Skeletal muscle tissue (tissue), 3 donors: ENCODE measurements at regions not wholly inside any gene's neighbourhood (a gene's known extent, or its start where the extent isn't known, plus 50 kb on each side); places are given as distances from the start of the nearest gene placed in this dataset.
"Not testable (repeated sequence)": the region's sequence is repeated elsewhere in the genome, so short reads cannot be mapped to it uniquely, and the experiment has no call there.

ENCODE experiments used
- H3K27ac ChIP-seq: one replicate; pipeline ENCODE4 v1.7.0; 2013; ENCODE audit warnings: mild to moderate bottlenecking, low read depth, low read length, inconsistent platforms
- H3K27me3 ChIP-seq, 3 donors: one replicate each; pipeline ENCODE4 v1.7.0; 2013; ENCODE audit warnings: low read length in 3 of 3; ENCODE audit not compliant: control insufficient read depth in 3 of 3, insufficient read depth in 3 of 3
- H3K36me3 ChIP-seq, 3 donors: one replicate each; pipeline ENCODE4 v1.7.0; 2013; ENCODE audit warnings: low read length in 3 of 3; ENCODE audit not compliant: control insufficient read depth in 3 of 3, insufficient read depth in 3 of 3
- H3K4me1 ChIP-seq, 3 donors: one replicate each; pipeline ENCODE4 v1.7.0; 2013; ENCODE audit warnings: low read length in 3 of 3, mild to moderate bottlenecking in 3 of 3; ENCODE audit not compliant: control insufficient read depth in 3 of 3, insufficient read depth in 3 of 3
- H3K4me3 ChIP-seq, 3 donors: one replicate each; pipeline ENCODE4 v1.7.0; 2013; ENCODE audit warnings: low read length in 3 of 3
- H3K9ac ChIP-seq, 3 donors: one replicate each; pipeline ENCODE4 v1.7.0; 2013; ENCODE audit warnings: low read length in 3 of 3, mild to moderate bottlenecking in 3 of 3, moderate library complexity in 2 of 3, low read depth in 1 of 3
- H3K9me3 ChIP-seq, 3 donors: one replicate each; pipeline ENCODE4 v1.7.0; 2013; ENCODE audit warnings: low read length in 3 of 3; ENCODE audit not compliant: control insufficient read depth in 3 of 3
- donor health status: Osteomylitis.

DNA sequence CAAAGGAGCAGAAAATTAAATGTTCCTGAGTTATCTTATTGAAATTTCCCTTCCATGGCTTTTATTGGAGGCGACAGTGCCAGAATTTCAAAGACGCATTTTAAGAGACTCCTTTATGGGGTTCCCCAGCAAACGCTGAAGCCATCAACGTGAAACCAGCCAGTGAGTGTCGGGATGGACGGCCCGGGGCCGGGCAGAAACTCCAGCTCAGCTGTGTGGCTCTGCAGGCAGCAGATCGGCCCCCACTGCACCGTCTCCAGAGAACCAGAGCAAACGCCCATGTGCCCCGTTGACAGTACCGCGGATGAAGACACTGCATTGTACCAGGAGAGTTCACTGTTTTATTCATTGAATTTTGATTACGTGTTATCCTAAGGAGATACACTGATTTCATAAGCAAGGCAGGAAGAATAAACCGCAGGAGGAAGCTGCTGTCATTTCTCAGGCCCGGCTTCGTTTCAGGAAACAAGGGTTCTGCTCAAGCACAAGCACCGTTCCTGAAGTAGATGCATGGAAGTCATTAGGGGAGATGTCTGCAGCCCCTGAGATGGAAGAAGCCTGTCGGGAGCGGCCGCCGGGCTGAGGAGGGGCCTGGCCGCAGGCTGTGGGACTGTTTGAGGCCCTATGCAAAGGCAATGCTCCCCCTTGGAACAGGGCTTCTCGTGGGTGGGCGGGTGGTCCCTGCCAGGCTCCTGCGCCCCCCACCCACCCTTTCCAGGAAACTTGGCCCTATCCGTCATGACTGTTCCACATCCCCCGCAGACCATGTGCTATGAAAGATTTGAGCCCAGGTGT is 639.7 kb downstream of the TBC1D22A start:
- H3K36me3 ChIP-seq = no peaks in the 10 kb centered on the region
- no peak overlapping the region for H3K4me3 ChIP-seq
- H3K9me3 ChIP-seq = no peaks in the 10 kb centered on the region
- H3K9ac ChIP-seq = no peak overlapping the region
- H3K4me1 ChIP-seq = no peaks in the 10 kb centered on the region
- H3K27ac ChIP-seq = no peak overlapping the region
- peaks cover 0 to 17% (median 7%) of the 10 kb centered on the region in 3 donors for H3K27me3 ChIP-seq

DNA sequence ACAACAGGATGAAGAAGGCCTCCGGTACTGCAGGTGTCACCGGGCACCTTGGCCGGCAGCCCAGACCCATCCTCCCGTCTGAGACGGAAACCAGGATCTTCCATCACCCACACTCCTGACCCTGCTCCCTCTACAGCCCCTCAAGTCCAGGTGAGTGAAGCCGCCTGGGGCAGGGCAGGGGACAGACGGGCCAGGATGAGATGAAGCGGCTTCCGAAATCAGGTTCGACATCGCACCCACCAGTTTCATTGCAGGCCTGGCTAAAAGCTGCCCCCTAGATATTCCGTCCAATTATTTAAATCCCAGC is 639.1 kb downstream of the TBC1D22A start:
- Histone ChIP-seq H3K27ac (no peak overlapping the region), H3K27me3 (peaks cover 0 to 17% (median 11%) of the 10 kb centered on the region in 3 donors), H3K4me1 (no peaks in the 10 kb centered on the region), H3K9ac (no peak overlapping the region), H3K36me3 (no peaks in the 10 kb centered on the region), H3K9me3 (no peaks in the 10 kb centered on the region), H3K4me3 (no peak overlapping the region)

DNA sequence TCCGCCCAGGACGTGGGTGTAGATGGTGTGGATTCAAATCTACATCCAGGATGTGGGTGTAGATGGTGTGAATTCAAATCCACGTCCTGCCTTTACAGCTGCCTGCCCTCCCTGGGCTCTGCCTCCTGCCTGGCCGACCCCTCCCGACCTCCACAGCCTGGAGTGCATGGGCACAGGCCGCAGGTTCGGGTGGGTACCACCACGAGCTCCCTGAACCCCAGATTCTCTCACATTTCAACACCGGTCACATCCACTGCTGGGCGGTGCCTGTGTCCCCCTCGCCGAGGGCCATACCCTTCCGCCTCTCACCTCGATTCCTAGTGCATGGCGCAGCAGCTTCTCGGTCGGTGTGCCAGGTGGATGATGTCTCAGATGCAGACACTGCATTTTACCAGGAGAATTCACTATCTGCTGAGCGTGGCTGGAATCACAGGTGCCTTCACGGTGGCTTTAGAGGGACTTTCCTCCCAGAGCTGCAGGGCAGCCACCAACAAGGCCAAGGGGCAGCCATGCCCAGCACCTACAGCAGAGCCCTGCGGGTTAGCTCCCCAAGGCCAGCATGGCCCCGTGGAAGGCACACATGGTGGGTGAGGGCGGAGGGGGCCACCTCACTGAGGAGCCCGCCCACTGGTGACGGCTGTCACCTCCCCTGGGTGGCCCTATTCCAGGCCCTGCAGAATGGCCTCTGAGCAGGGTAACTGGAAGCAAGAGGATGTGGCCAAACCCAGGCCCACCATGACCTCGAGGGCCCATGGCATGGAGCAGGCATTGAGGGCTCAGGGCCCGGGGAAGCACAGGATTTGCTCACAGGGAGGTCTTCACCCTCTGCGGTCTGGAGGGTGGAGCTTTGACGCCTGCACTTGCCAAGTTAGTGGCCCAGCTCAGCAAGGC is 638.5 kb downstream of the TBC1D22A start:
- H3K27ac ChIP-seq = no peak overlapping the region
- H3K4me3 ChIP-seq = no peak overlapping the region
- H3K36me3 ChIP-seq = no peaks in the 10 kb centered on the region
- H3K4me1 ChIP-seq = no peaks in the 10 kb centered on the region
- no peak overlapping the region for H3K9ac ChIP-seq
- H3K27me3 ChIP-seq = peaks cover 0 to 17% (median 11%) of the 10 kb centered on the region in 3 donors
- no peaks in the 10 kb centered on the region for H3K9me3 ChIP-seq

DNA sequence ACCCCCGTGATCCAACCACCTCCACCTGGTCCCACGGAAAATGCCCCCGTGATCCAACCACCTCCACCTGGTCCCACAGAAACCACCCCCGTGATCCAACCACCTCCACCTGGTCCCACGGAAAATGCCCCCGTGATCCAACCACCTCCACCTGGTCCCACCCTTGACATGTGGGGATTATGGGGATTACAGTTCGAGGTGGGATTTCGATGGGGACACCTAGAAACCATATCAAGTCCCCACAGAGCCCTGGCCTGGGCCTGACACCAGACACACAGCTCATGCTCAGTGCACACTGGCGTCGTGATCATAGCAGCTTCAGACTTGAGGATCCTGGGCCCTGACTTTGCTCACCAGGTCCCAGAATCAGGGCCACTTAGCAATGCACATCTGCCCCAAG is 637.7 kb downstream of the TBC1D22A start:
- H3K27me3 ChIP-seq = peaks cover 0 to 17% (median 16%) of the 10 kb centered on the region in 3 donors
- H3K4me3 ChIP-seq, H3K9me3 ChIP-seq, H3K9ac ChIP-seq, H3K4me1 ChIP-seq, H3K36me3 ChIP-seq, H3K27ac ChIP-seq: not testable (repeated sequence)

DNA sequence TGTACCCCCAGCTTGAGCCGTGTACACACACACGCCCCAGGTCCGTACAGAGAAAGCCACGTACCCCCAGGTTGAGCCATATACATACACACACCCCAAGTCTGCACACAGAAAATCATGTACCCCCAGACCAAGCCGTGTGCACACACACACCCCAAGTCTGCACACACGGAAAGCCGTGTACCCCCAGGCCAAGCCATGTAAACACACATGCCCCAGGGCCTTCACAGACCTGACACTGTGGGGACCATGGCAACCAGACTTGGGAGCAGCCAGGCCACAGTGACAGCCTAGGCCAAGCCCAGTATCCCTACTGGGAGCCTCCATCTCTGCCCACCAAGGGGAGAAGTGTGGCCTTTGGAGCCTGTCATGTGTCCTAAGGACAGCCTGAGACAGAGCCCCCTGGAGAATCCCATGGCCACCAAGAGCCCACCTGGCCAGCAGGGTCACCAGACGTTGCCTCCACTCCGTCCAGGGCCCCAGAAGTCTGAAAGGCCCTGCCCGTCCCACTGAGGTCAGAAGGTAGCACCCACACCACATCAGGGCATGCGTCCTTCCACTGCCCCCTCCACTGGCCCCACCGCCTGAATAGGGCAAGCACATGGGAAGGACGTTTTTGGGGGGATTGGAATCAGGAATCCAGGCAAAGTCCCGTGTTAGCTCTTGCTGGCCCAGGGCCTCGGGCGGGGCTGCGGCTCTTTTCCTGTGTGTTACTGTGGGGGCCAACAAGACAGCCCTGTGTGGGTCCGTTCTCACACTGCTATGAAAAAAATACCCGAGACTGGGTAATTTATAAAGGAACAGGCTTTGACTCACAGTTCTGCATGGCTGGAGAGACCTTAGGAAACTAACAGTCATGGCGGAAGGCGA is 636.7 kb downstream of the TBC1D22A start:
- Histone ChIP-seq H3K27ac (no peak overlapping the region), H3K27me3 (peaks cover 0 to 17% (median 16%) of the 10 kb centered on the region in 3 donors), H3K9ac (no peak overlapping the region)

DNA sequence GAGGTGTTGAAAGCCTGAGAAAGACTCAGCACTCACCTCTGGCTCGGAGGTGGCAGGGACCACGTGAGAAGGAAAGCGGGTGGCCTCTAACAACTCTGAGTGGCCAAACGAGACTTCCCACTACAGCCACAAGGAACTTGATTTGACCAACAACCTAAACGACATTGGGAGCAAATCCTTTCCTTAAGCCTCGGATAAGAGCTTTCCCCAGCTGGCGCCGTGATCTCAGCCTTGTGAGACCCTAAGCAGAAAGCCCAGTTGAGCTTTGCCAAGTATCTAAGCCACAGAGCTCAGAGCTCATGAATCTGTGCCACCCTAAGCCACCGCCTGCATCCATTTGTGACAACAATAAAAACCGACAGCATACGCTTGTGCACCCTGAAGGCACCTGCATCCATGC is 636.0 kb downstream of the TBC1D22A start:
- Histone ChIP-seq H3K36me3 (no peaks in the 10 kb centered on the region), H3K27me3 (peaks cover 0 to 22% (median 16%) of the 10 kb centered on the region in 3 donors), H3K4me1 (no peaks in the 10 kb centered on the region), H3K27ac (no peak overlapping the region), H3K4me3 (no peak overlapping the region), H3K9me3 (no peaks in the 10 kb centered on the region), H3K9ac (no peak overlapping the region)

More for the DNA sequence above, 636.7 kb downstream of the TBC1D22A start:
- no peaks in the 10 kb centered on the region for H3K4me1 ChIP-seq
- no peaks in the 10 kb centered on the region for H3K9me3 ChIP-seq
- no peaks in the 10 kb centered on the region for H3K36me3 ChIP-seq
- no peak overlapping the region for H3K4me3 ChIP-seq

DNA sequence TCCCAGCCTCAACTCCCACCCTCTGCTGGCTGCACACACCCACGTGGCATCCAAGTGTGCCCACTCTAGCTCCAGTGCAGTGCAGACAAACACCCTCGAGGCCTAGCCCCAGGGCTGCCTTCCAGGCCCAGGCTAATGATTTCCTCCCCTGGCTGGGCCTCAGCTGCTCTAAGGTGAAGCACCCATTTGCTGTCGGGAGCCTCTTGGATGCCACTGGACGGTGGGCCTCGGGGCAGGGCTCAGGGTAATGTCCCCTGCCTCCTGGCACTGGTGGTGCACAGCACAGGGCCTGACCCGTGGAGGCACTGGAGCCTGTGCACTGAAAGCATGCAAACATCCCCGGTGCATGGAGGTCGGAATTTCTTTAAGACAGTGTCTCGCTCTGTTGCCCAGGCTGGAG is 635.2 kb downstream of the TBC1D22A start:
- H3K4me1 ChIP-seq = no peaks in the 10 kb centered on the region
- H3K27me3 ChIP-seq = peaks cover 0 to 18% (median 18%) of the 10 kb centered on the region in 3 donors
- H3K9me3 ChIP-seq = no peaks in the 10 kb centered on the region
- no peak overlapping the region for H3K4me3 ChIP-seq
- H3K27ac ChIP-seq = no peak overlapping the region
- no peaks in the 10 kb centered on the region for H3K36me3 ChIP-seq
- H3K9ac ChIP-seq = no peak overlapping the region

DNA sequence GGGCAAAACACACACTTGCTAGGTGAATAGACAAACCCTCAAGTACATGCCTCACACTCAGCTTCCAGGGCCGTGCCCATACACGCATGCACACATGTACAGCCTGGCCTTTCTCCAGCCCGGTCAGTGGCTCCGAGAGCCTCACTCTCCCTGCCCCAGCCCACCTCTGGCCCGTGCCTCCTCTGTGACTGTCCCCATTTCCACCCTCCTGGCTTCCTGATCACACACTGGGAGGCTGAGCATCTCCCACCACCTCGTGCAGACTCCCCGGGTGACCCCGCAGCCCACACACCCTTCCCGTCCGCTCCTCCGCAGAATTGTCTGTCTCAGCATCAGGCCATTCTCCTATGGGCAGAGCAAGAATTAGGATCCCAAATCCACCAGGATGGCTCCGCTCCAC is 634.1 kb downstream of the TBC1D22A start:
- H3K9ac ChIP-seq = no peak overlapping the region
- no peak overlapping the region for H3K4me3 ChIP-seq
- no peak overlapping the region for H3K27ac ChIP-seq
- H3K9me3 ChIP-seq = no peaks in the 10 kb centered on the region
- peaks cover 0 to 21% (median 16%) of the 10 kb centered on the region in 3 donors for H3K27me3 ChIP-seq
- no peaks in the 10 kb centered on the region for H3K4me1 ChIP-seq
- H3K36me3 ChIP-seq = no peaks in the 10 kb centered on the region

DNA sequence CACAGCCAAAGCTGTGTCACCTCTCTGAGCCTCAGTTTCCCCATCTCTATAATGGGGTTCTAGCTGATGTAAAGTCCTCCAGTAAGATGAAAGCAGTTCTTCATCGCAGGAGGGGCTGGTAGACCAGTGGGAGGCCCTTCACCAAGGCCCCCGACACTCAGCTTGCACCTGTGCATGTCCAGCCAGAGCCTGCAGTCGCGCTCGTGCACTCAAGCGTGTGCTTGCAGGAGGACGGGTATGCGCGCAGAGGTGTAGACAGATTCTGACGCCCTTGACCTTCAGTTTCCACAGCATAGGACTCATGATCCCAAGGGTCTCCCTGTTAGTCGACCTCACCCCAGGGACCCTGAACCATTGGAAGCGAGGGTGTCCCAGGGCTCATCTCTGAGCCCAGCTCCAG is 633.7 kb downstream of the TBC1D22A start:
- Histone ChIP-seq H3K36me3 (no peaks in the 10 kb centered on the region), H3K9ac (no peak overlapping the region), H3K27me3 (peaks cover 0 to 25% (median 16%) of the 10 kb centered on the region in 3 donors), H3K27ac (no peak overlapping the region), H3K9me3 (no peaks in the 10 kb centered on the region), H3K4me3 (no peak overlapping the region), H3K4me1 (no peaks in the 10 kb centered on the region)
